HepG2 (cell line): ENCODE measurements at regions not wholly inside any gene's neighbourhood (a gene's known extent, or its start where the extent isn't known, plus 50 kb on each side); places are given as distances from the start of the nearest gene placed in this dataset.

Experiments
- CBX1 ChIP-seq: IDR thresholded peaks from one replicate; pipeline ENCODE4 v1.6.1; 2016; ENCODE audit warnings: antibody characterized with exemption, low read depth
- DZIP1 ChIP-seq: sonication (generic); formaldehyde crosslinking; IDR thresholded peaks from 2 replicates; pipeline ENCODE4 v1.5.0; 2020; ENCODE audit warnings: mild to moderate bottlenecking, missing genetic modification reagents
- HNF1A ChIP-seq, 2 experiments: sonication (generic) in 1 of 2; formaldehyde crosslinking in 1 of 2; IDR thresholded peaks; 2 replicates each; pipeline versions ENCODE4 v1.4.0 to v1.6.1; 2016 to 2020; ENCODE audit warnings: borderline replicate concordance in 1 of 2, low read depth in 1 of 2, mild to moderate bottlenecking in 1 of 2, missing genetic modification reagents in 1 of 2
- HNRNPH1 ChIP-seq: fragments of 200-400 bp; formaldehyde crosslinking; optimal IDR thresholded peaks from 2 replicates; pipeline ENCODE3; 2017; ENCODE audit warnings: mild to moderate bottlenecking, low read depth, low read length
- KDM5B ChIP-seq: sonication (generic); formaldehyde crosslinking; IDR thresholded peaks from 2 replicates; pipeline ENCODE4 v1.4.0; 2020; ENCODE audit warnings: missing genetic modification reagents, mild to moderate bottlenecking, borderline replicate concordance
- PAF1 ChIP-seq: IDR thresholded peaks from 2 replicates; pipeline ENCODE4 v1.6.1; 2016; ENCODE audit warnings: missing genetic modification reagents, missing compliant biosample characterization
- SOX13 ChIP-seq, 3 experiments: fragments of 450-650 bp in 1 of 3; sonication (generic) in 1 of 3; formaldehyde crosslinking in 1 of 3; IDR thresholded peaks in 2 of 3; conservative IDR thresholded peaks in 1 of 3; 2 replicates each; pipeline versions ENCODE4 v1.5.0 to v1.6.1; 2016 to 2020; ENCODE audit warnings: antibody characterized with exemption in 1 of 3, mild to moderate bottlenecking in 1 of 3, missing compliant biosample characterization in 1 of 3, missing genetic modification reagents in 1 of 3, moderate library complexity in 1 of 3
- ZNF577 ChIP-seq: sonication (generic); formaldehyde crosslinking; IDR thresholded peaks from 2 replicates; pipeline ENCODE4 v1.4.0; 2020; ENCODE audit warnings: mild to moderate bottlenecking, low read depth, missing genetic modification reagents, borderline replicate concordance
- ZNF75D ChIP-seq: sonication (generic); formaldehyde crosslinking; IDR thresholded peaks from 2 replicates; pipeline ENCODE4 v1.8.1; 2023; ENCODE audit warnings: missing genetic modification reagents, mild to moderate bottlenecking, borderline replicate concordance
- TF ChIP-seq, protein P1 (sequence below): sonication (generic); formaldehyde crosslinking; IDR thresholded peaks from 2 replicates; pipeline ENCODE4 v1.9.0; 2021; ENCODE audit warnings: missing genetic modification reagents, mild to moderate bottlenecking, borderline replicate concordance
- TF ChIP-seq, protein P2 (sequence below): sonication (generic); formaldehyde crosslinking; IDR thresholded peaks from 2 replicates; pipeline ENCODE4 v1.9.0; 2021; ENCODE audit warnings: missing genetic modification reagents, borderline replicate concordance
- TF ChIP-seq, protein P3 (sequence below): sonication (generic); formaldehyde crosslinking; IDR thresholded peaks from 2 replicates; pipeline ENCODE4 v1.4.0; 2020; ENCODE audit warnings: missing genetic modification reagents, borderline replicate concordance

GRCh38 chr3:159472611-159473010 lies 516.0 kb upstream of the IL12A start (continued):
- TF ChIP-seq DZIP1 (no peak), SOX13 (IDR thresholded peaks at IDR 0.05) (no peak), SOX13 (CRISPR knock-in tag; conservative IDR thresholded peaks at IDR 0.05 in 1 of 2, IDR thresholded peaks at IDR 0.05 in 1 of 2) (no peak), HNRNPH1 (no peak), KDM5B (CRISPR knock-in tag) (no peak), ZNF577 (CRISPR knock-in tag) (no peak), CBX1 (no peak), PAF1 (CRISPR knock-in tag) (no peak), HNF1A (IDR thresholded peaks at IDR 0.05; ENCODE audit: low read depth) (no peak), HNF1A (CRISPR knock-in tag; IDR thresholded peaks at IDR 0.05; ENCODE audit: borderline replicate concordance) (no peak), ZNF75D (no peak)
- TF ChIP-seq, protein P1, sequence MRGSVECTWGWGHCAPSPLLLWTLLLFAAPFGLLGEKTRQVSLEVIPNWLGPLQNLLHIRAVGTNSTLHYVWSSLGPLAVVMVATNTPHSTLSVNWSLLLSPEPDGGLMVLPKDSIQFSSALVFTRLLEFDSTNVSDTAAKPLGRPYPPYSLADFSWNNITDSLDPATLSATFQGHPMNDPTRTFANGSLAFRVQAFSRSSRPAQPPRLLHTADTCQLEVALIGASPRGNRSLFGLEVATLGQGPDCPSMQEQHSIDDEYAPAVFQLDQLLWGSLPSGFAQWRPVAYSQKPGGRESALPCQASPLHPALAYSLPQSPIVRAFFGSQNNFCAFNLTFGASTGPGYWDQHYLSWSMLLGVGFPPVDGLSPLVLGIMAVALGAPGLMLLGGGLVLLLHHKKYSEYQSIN (CRISPR knock-in tag), result no peak
- TF ChIP-seq, protein P2, sequence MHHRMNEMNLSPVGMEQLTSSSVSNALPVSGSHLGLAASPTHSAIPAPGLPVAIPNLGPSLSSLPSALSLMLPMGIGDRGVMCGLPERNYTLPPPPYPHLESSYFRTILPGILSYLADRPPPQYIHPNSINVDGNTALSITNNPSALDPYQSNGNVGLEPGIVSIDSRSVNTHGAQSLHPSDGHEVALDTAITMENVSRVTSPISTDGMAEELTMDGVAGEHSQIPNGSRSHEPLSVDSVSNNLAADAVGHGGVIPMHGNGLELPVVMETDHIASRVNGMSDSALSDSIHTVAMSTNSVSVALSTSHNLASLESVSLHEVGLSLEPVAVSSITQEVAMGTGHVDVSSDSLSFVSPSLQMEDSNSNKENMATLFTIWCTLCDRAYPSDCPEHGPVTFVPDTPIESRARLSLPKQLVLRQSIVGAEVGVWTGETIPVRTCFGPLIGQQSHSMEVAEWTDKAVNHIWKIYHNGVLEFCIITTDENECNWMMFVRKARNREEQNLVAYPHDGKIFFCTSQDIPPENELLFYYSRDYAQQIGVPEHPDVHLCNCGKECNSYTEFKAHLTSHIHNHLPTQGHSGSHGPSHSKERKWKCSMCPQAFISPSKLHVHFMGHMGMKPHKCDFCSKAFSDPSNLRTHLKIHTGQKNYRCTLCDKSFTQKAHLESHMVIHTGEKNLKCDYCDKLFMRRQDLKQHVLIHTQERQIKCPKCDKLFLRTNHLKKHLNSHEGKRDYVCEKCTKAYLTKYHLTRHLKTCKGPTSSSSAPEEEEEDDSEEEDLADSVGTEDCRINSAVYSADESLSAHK (CRISPR knock-in tag), result no peak
- TF ChIP-seq, protein P3, sequence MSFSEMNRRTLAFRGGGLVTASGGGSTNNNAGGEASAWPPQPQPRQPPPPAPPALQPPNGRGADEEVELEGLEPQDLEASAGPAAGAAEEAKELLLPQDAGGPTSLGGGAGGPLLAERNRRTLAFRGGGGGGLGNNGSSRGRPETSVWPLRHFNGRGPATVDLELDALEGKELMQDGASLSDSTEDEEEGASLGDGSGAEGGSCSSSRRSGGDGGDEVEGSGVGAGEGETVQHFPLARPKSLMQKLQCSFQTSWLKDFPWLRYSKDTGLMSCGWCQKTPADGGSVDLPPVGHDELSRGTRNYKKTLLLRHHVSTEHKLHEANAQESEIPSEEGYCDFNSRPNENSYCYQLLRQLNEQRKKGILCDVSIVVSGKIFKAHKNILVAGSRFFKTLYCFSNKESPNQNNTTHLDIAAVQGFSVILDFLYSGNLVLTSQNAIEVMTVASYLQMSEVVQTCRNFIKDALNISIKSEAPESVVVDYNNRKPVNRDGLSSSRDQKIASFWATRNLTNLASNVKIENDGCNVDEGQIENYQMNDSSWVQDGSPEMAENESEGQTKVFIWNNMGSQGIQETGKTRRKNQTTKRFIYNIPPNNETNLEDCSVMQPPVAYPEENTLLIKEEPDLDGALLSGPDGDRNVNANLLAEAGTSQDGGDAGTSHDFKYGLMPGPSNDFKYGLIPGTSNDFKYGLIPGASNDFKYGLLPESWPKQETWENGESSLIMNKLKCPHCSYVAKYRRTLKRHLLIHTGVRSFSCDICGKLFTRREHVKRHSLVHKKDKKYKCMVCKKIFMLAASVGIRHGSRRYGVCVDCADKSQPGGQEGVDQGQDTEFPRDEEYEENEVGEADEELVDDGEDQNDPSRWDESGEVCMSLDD (CRISPR knock-in tag), result no peak
